HepG2 (cell line): ENCODE measurements at regions not wholly inside any gene's neighbourhood (a gene's known extent, or its start where the extent isn't known, plus 50 kb on each side); places are given as distances from the start of the nearest gene placed in this dataset.

Experiments
- ATAC-seq: fragments of 200-7000 bp; cut with Tn5 transposase; 3 replicates; pipeline ENCODE4 v1.9.1; 2020; ENCODE audit warnings: mild to moderate bottlenecking, moderate library complexity
- BruUV-seq: library from RNA; stranded (reverse); fragments of 400-500 nt; replicated peaks from 2 replicates; lab custom pipeline; 2021; lab: Mats Ljungman, UMichigan
- CTCF ChIA-PET: fragments of 300-600 bp; formaldehyde crosslinking; extraction: SDS; loops from one replicate; lab custom pipeline; 2021; ENCODE audit warnings: low total read pairs, inconsistent platforms, low intra/inter-chr PET ratio; lab: Yijun Ruan, JAX
- POLR2A ChIA-PET: fragments of 350-600 bp; sonication (Branson Sonifier 250); formaldehyde crosslinking; loops from one replicate; lab custom pipeline; 2020; ENCODE audit warnings: antibody characterized with exemption, inconsistent platforms; lab: Yijun Ruan, JAX
- DNase-seq: peaks from one replicate; pipeline ENCODE4 v3.0.0-alpha.2; 2015; ENCODE audit warnings: low spot score
- FAIRE-seq: peaks from 3 replicates; lab custom pipeline; 2011; peaks lifted over from hg19 to GRCh38; lab: Jason Lieb, UNC
- H2AFZ ChIP-seq: one replicate; pipeline ENCODE4 v1.6.1; 2011; ENCODE audit warnings: low read length, inconsistent platforms
- H3K27ac ChIP-seq: fragments of 300-600 bp; 3 replicates; pipeline ENCODE4 v1.8.0; 2011; ENCODE audit warnings: mixed run types, mild to moderate bottlenecking, mixed read lengths, low read length, inconsistent platforms; ENCODE audit not compliant: insufficient read depth; ENCODE audit errors: extremely low read length
- H3K27me3 ChIP-seq, 2 experiments: fragments of 200-600 bp in 1 of 2; 2 replicates in 1 of 2; 3 replicates in 1 of 2; pipeline versions ENCODE4 v1.6.0 to v1.8.0; 2011; ENCODE audit warnings: low read length in 2 of 2, mild to moderate bottlenecking in 2 of 2, moderate library complexity in 2 of 2, inconsistent platforms in 1 of 2; ENCODE audit not compliant: insufficient read depth in 2 of 2, control insufficient read depth in 1 of 2
- H3K36me3 ChIP-seq, 2 experiments: fragments of 200-600 bp in 1 of 2; replicated peaks in 1 of 2; 2 replicates in 1 of 2; 3 replicates in 1 of 2; pipeline versions ENCODE4 v1.5.1 to v1.8.0; 2011; ENCODE audit warnings: low read length in 2 of 2, inconsistent platforms in 1 of 2; ENCODE audit not compliant: insufficient read depth in 2 of 2, control insufficient read depth in 1 of 2
- H3K4me1 ChIP-seq: 2 replicates; pipeline ENCODE4 v1.5.1; 2012; ENCODE audit warnings: low read length, inconsistent platforms; ENCODE audit not compliant: insufficient read depth
- H3K4me2 ChIP-seq: 2 replicates; pipeline ENCODE4 v1.6.0; 2011; ENCODE audit warnings: low read depth, low read length, inconsistent platforms
- H3K4me3 ChIP-seq, 3 experiments: fragments of 200-600 bp in 1 of 3; sonication (generic), shearing (Covaris generic) in 1 of 3; replicated peaks in 1 of 3; 2 replicates each; pipeline ENCODE4 v1.5.1; 2011 to 2016; ENCODE audit warnings: low read length in 3 of 3, inconsistent platforms in 2 of 3, low read depth in 2 of 3, mild to moderate bottlenecking in 2 of 3, control low read depth in 1 of 3, mixed read lengths in 1 of 3; ENCODE audit not compliant: insufficient read depth in 1 of 3
- H3K79me2 ChIP-seq: one replicate; pipeline ENCODE4 v1.6.1; 2011; ENCODE audit warnings: low read length, inconsistent platforms; ENCODE audit not compliant: insufficient read depth
- H3K9ac ChIP-seq: 2 replicates; pipeline ENCODE4 v1.6.0; 2011; ENCODE audit warnings: mild to moderate bottlenecking, low read depth, low read length, inconsistent platforms; ENCODE audit not compliant: insufficient read depth
- H3K9me3 ChIP-seq: 2 replicates; pipeline ENCODE4 v1.5.1; 2012; ENCODE audit warnings: mild to moderate bottlenecking, low read length
- H4K20me1 ChIP-seq: 2 replicates; pipeline ENCODE4 v1.6.0; 2011; ENCODE audit warnings: inconsistent platforms, mild to moderate bottlenecking, low read length, moderate library complexity; ENCODE audit not compliant: insufficient read depth
- AGO2 ChIP-seq: fragments of 200-400 bp; formaldehyde crosslinking; optimal IDR thresholded peaks from 2 replicates; pipeline ENCODE3; 2017; ENCODE audit warnings: mild to moderate bottlenecking, low read depth, low read length, moderate library complexity
- MATR3 ChIP-seq: sonication (generic); formaldehyde crosslinking; IDR thresholded peaks from 2 replicates; pipeline ENCODE4 v1.4.0; 2020; ENCODE audit warnings: missing genetic modification reagents
- MEF2D ChIP-seq: sonication (generic); formaldehyde crosslinking; IDR thresholded peaks from 2 replicates; pipeline ENCODE4 v1.5.1; 2020; ENCODE audit warnings: mild to moderate bottlenecking, missing genetic modification reagents
- PHF20 ChIP-seq: sonication (generic); formaldehyde crosslinking; IDR thresholded peaks from 2 replicates; pipeline ENCODE4 v1.5.0; 2020; ENCODE audit warnings: mild to moderate bottlenecking, missing genetic modification reagents
- SMAD1 ChIP-seq: sonication (generic); formaldehyde crosslinking; IDR thresholded peaks from 2 replicates; pipeline ENCODE4 v1.4.0; 2020; ENCODE audit warnings: missing genetic modification reagents, low read depth, mild to moderate bottlenecking, borderline replicate concordance
- SNAPC5 ChIP-seq: sonication (generic); formaldehyde crosslinking; IDR thresholded peaks from 2 replicates; pipeline ENCODE4 v1.8.1; 2023; ENCODE audit warnings: mild to moderate bottlenecking, missing genetic modification reagents, borderline replicate concordance
- SRSF1 ChIP-seq: fragments of 200-400 bp; formaldehyde crosslinking; optimal IDR thresholded peaks from 2 replicates; pipeline ENCODE3; 2017; ENCODE audit warnings: mild to moderate bottlenecking, low read depth, low read length, moderate library complexity
- THRA ChIP-seq: sonication (generic); formaldehyde crosslinking; IDR thresholded peaks from 2 replicates; pipeline ENCODE4 v1.4.0; 2020; ENCODE audit warnings: missing genetic modification reagents, borderline replicate concordance
- ZMYM2 ChIP-seq: sonication (generic); formaldehyde crosslinking; IDR thresholded peaks from 2 replicates; pipeline ENCODE4 v1.8.0; 2022; ENCODE audit warnings: mild to moderate bottlenecking, missing genetic modification reagents
- ZNF234 ChIP-seq: sonication (generic); formaldehyde crosslinking; conservative IDR thresholded peaks from 2 replicates; pipeline ENCODE4 v1.5.1; 2020; ENCODE audit warnings: mild to moderate bottlenecking, missing genetic modification reagents
- ZNF580 ChIP-seq: IDR thresholded peaks from 2 replicates; pipeline ENCODE4 v1.6.1; 2016; ENCODE audit warnings: low read depth, borderline replicate concordance
- ZNF790 ChIP-seq: sonication (generic); formaldehyde crosslinking; IDR thresholded peaks from 2 replicates; pipeline ENCODE4 v1.8.0; 2022; ENCODE audit warnings: missing genetic modification reagents, mild to moderate bottlenecking, borderline replicate concordance
- WGBS: methylation state at CpG from one replicate; pipeline ENCODE4 v1.1.6; 2017; ENCODE audit warnings: low lambda C conversion rate; 5-methylcytosine and 5-hydroxymethylcytosine counted together
- in situ Hi-C: cut with HindIII; loops from 2 replicates; pipeline ENCODE4 v1.10.0; 2017; ENCODE audit warnings: low pct_unique_long_range_greater_than_20kb; ENCODE audit not compliant: extremely low pct_ligation_motif_present
- intact Hi-C: fragments of 100-400 bp; cut with micrococcal nuclease; formaldehyde crosslinking; loops from one replicate; pipeline ENCODE4 v1.10.0; 2022; ENCODE audit not compliant: unreplicated experiment

GRCh38 chr1:98260412-98260811 is 339.6 kb upstream of the DPYD start (continued):
- TF ChIP-seq SNAPC5 (no peak), ZNF790 (CRISPR knock-in tag) (no peak), THRA (CRISPR knock-in tag) (no peak), ZNF580 (CRISPR knock-in tag) (no peak), SRSF1 (no peak)

- no peak overlapping the region for H3K9ac ChIP-seq
- WGBS, result 0% methylated on average over 2 of the region's 2 CpGs
- in situ Hi-C loops, result no loop called here
- BruUV-seq, result no TSS peak
- CTCF ChIA-PET, result no interaction called here
- H3K4me3 ChIP-seq, result no peak overlapping the region
- no peak overlapping the region for H3K4me2 ChIP-seq
- DNase-seq, result no peak
- no peaks in the 10 kb centered on the region for H3K4me1 ChIP-seq
- H3K27me3 ChIP-seq, result no peaks in the 10 kb centered on the region
- no peak overlapping the region for H3K27ac ChIP-seq
- H4K20me1 ChIP-seq, result no peaks in the 10 kb centered on the region
- TF ChIP-seq ZNF234 (CRISPR knock-in tag), result no peak
- TF ChIP-seq ZMYM2, result no peak
- TF ChIP-seq PHF20 (CRISPR knock-in tag), result no peak
- no peak for TF ChIP-seq MEF2D (CRISPR knock-in tag)
- TF ChIP-seq MATR3 (CRISPR knock-in tag), result no peak
- TF ChIP-seq AGO2, result no peak
- TF ChIP-seq SMAD1 (CRISPR knock-in tag), result no peak
- TF ChIP-seq, all 625 proteins: peak for 0
- ATAC-seq (no peak), FAIRE-seq (no peak)
- Histone ChIP-seq H3K79me2 (no peaks in the 10 kb centered on the region), H3K9me3 (no peaks in the 10 kb centered on the region), H3K36me3 (no peaks in the 10 kb centered on the region), H2AFZ (no peak overlapping the region)
- POLR2A ChIA-PET, result no interaction called here
- intact Hi-C loops, result no loop called here
These were observed 335.9 kb upstream of the DPYD start for GRCh38 chr1:98256700-98257099.
